HG03460 (cell line): ENCODE measurements at regions not wholly inside any gene's neighbourhood (a gene's known extent, or its start where the extent isn't known, plus 50 kb on each side); places are given as distances from the start of the nearest gene placed in this dataset.

Experiments
- ATAC-seq: cut with Tn5 transposase; IDR thresholded peaks from one replicate; pipeline ENCODE4 v1.9.1; 2021; ENCODE audit not compliant: unreplicated experiment

DNA sequence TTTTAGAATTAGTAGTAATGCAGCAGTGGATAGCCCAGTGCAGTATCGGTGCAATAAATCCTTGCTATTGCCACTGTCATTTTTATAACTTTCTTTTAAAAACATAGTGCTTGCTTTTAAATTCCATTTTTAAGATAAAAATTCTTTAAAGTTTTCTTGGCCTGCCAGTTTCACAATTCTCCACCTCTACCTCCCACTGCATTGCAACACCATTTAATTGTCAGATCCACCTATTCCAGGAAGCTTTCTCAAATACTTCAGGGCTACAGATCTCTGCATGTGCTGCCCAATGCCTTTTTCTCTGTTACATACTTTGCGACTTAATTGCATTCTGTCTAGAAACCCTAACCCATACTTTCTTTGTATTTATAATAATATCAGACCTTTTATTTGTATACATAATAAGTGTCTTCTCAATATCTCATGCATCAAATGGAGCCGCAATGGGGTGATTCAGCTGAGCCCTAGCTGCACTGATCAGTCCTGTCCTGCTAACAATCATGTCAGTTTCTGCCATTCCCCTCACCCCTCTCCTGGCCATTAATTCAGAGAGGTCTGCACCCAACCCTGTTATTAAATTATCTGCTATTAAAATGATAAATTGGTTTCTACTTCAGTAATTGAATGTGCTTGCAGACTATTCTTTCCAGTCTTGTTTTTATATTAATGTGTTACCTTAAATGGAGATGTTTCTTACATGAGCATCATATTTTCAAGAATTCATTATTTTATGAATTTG, 193.1 kb downstream of the SLIT2 start:
- no peak for ATAC-seq

DNA sequence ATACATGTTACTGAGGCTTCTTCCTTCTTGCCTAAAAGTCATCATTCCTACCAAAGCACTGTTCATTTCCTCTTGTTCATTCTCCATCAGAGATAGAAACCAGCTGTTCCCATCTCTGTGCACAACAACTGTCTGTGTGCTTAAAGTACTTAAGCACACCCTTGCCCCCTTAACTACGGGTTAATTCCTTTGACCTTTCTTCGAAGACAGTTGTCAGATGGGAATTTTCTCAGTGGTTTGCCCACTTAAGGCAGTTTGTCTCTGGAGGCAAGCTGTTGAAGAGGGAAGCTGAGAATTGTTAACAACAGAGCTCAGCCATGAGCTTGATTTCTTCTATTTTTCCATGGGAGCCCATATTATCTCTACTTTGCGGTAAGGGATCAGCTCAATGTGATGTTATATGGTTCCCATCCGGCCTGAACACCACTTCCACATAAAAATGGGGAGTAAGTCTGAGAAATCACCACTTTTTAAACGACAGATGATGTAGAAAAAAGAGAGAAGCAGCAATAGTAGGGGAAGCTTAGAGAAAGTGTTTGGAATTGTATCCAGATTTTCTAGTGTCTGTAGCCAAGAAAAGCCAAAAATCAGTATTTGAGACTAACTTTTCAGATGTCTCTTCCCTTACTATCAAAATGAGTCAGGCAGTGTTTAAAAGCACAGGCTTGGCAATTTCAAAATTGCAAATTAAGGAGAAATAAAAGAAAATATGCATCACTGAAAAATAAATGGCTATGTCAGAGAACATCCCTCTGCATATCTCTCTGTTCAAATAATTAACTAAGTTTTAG, 194.4 kb downstream of the SLIT2 start:
- no peak for ATAC-seq

DNA sequence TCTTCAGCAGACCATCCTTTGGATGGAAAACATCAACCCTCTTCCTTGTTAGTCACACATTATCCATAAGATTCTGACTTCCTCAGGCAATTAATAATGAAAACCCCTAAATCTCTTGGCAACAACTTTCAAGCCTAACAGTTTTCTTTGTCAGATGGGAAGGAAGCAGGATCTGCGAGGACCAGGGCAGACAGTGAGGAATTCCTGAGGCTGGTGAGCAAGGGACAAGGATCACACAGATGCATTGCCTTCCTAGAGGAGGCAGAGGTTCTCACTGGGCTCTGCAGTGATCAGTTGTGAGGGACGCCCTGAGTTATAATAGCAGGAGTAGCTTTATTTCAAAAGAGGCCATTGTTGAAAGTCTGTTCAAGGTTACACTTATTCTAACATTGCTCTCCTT, 195.4 kb downstream of the SLIT2 start:
- no peak for ATAC-seq

DNA sequence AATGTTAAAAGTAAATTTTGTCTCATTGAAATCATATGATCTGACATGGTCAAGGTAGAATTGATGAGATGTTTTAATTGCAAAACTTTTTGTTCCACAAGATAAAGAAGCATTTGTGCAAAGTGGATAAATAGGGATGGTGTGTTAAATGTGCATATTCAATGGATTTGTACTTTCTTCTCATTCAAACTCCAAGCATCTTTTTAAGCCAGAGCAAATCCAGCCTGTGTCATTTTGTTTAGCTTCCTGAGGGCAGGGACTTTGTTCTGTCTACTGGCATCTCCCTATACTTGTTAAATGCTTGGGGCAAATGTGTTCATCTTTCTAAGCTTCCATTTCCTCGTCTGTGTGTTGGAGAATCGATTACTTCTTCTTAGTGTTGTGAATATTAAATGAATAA, 200.3 kb downstream of the SLIT2 start:
- no peak for ATAC-seq

DNA sequence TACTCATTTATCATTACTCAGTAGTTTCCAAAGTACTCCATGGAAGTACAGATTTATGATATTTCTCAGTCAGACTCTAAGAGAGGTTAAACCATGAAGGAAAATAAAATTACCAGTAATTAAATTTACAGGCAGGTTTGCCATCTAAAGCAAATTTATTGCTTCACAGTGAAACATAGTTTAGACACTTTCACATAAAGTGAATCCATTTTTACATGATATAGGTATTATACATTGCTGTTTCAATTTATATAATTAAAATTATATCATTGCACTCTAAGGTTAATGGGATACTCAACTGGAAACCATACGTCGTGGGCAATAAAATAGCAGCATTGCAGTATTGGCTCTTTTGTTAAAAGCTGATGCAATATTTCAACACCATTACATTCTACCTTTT, 202.8 kb downstream of the SLIT2 start:
- no peak for ATAC-seq

DNA sequence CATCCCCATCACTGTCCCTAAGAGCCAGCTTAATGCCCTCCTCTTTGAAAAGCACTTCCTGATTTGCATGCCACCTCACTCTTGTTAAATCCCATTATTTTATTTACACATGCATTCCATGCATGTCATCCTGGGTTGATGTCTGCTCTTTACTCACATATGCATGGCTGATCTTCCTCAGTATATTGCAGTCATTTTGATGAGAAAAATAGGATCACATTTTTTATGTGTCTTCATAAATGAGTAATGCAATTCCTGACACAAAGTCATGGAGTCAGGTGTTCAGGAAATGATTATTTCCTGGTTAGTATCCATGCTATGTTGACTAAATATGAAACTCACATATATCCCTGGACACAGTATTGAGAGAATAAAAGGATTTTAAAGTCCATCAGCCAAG, 204.7 kb downstream of the SLIT2 start:
- ATAC-seq = no peak

DNA sequence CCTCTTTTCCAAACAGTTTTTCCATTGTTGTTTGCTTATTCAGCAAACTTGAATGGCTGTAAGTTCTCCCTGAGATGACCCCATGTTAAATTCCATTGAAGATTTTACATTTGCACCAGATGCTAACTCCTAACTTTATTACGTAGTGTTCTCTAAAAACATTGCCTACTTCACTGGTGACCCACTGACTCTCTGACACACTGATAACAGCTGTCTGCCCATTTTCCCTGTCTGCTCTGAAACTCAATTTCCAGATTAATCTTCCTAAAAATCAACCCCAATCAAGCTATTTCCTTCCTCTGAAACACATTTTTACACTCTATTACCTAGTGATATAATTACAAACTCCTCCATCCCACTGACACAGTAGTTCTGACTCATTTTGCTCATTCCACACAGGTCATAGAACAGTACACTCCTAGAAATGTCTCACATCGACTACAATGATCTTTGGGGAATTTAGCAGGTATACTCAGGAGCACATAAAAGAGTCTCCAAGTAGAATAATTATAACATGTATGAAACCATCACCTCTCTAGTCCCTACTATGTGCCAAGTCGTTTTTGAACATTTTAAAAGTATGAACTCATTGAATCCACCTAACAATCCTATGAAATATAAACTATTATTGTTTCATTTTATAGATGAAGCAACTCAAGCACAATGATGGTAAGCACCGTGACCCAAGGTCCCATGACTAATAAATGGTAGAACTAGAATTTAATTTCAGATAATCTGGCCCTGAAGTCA, 210.9 kb downstream of the SLIT2 start:
- ATAC-seq = no peak

DNA sequence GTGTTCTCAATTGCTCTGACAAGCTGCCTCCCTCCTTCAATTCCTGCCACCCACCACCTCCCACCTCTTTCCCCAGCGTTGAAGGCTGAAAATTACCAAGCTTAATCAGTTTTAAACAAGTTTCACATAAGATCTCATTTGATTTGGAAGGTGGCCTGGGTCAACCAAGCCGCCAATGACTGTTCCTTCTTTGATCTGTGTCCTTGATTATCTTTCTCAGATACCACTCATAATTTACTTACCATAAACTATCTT, 211.4 kb downstream of the SLIT2 start:
- ATAC-seq = no peak

DNA sequence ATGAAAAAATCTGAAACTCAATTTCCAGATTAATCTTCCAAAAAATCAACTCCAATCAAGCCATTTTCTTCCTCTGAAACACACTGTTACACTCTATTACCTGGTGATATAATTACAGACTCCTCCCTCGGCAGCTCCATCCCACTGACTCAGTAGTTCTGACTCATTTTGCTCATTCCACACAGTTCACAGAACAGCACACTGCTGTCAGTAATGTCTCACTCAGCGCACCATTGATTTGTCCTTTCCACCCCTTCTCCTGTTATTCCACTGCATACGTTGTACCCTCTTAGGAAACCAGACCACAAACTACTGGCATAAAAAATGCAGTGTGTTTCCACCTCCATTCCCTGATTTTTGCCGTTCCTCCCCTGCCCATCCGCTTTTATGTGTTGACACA, 212.7 kb downstream of the SLIT2 start:
- no peak for ATAC-seq

DNA sequence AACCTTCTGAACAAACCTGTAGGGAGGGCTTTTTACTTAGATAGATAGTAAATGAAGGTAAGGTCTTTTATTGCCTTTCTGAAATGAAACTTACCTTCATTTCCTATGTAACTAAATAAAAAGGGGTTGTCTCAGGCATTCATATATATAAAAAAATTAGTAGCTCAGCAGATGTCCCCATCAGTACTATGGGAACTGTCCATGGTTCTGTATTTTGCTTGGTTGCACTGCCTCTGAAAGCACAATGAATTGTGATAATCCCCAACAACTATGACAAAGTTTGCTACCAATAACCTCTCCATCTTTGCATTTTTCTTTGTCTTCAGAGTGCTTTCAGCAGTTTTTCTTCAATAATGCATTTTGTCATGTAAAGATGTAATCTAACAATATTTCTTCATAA, 222.4 kb downstream of the SLIT2 start:
- ATAC-seq = no peak

DNA sequence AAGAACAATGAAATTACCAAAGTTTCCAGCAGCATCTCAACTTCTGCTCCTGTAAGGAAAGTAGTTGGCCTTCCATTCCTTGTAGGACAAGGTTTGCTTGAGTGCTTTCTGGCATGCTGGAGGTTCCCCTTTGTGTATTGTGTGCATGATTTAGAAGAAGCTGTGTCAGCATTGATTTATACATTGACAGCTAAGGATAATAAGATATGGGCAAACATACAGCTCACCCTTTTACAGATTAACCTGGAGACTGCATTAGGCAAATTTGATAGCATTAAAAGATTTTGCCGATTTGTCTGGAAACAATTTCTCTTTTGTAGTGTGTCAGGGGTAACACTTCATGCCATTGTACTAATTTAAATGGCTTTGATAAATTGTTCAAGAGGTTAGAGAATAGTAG, 221.8 kb upstream of the PACRGL start:
- no peak for ATAC-seq

DNA sequence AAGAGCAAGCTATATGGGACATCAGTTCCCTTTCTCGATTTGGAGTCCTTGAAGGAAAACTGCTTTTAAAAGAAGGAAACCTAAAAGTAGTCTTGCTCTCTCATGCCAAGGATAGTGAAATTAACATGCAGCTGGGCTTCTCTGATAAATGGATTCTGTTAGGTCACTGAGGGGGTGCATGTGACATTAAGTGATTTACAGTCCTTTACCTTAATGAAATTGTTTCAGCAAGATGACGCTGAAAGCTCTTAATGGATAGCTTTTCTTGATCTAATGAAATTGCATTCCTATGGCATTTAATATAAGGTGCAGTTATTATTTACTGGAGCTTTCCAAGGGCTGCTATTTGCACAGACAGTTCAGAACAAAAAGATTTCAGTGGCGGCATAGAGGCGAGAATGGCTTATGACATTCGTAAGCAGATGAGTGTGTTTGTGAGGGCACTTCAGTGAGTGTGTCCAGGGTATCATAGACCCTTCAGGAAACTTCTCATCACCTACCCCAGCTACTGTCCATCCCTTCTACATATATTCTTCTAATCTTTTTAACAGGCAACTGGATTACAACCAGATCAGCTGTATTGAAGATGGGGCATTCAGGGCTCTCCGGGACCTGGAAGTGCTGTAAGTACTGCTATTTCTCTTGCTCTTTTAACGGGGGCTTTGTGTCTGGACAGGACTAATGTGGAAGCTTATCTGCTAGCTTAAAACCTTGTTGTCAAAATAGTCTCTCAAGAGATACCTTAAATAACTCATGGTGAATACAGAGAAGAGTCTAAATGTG, 219.9 kb upstream of the PACRGL start:
- no peak for ATAC-seq

DNA sequence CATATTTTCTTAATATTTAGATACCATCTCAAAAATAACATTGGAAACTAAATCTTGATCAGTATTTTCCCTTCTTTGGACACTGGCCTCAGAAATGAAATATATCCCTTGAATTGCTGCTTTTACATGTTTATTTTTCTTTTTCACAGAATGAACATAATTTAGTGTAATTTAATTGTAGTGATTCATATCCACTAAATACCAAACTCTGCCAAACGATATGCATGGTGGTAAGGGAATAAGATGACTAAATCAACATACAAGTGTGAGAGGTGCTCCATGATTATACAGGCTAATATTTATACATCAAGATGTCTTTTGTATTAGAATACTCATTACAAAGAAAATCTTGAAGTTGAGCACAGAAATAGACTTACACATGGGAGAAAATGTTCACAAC, 216.8 kb upstream of the PACRGL start:
- no peak for ATAC-seq

DNA sequence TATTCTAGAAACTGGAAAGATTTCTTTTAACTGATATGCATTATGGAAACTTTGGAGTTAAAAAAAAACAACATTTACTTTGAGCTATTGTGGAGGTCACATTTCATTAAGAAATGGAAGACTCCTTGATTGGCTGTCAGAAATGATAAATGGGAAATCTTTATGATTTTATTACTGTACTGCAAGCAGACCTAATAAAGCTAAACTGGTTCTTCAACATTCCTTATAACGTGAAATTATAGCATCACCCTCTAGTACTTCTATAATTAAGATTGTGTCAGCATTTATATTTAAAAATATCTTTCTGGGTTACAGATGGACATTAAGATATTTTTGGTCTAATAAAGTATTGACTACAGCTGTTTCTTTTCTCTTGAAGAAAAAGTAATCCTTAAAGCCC, 213.8 kb upstream of the PACRGL start:
- ATAC-seq = no peak

DNA sequence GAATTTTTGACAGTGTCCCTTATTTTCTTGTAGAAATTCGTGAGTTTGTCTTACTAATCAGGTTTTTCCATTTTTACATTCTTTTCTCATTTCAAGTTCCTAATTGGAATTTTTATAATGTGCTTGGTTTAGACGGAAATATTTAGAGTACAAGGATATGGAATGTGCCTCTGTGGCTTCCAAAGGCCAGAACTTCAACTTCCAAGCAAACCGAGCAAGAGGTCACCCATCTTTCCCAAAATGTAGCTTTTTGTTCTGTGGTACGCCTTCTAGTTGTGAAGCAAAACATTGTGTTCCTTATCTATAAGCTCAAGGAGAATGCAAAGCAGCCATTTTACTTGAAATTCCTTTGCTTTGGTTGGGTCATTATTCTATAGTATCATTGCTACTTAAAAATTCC, 212.8 kb upstream of the PACRGL start:
- no peak for ATAC-seq

DNA sequence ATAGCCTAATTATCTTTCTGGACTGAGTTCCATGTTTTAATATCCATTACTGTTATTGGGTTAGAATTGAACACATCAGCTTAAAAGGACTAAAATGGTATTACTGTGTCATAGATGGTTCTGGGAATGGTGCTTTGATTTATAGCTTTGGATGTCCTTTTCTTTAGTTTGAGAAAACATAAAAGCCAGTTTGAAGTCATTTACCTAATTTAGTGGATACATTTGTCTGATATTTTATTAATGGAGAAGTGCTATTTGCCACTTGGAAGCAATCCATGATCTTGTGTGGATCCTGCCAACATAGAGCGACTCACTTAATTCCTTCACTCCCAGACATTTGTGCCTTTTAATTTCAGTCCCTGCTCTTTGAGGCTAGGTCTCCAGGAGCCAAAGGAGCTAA, 212.4 kb upstream of the PACRGL start:
- ATAC-seq = no peak

DNA sequence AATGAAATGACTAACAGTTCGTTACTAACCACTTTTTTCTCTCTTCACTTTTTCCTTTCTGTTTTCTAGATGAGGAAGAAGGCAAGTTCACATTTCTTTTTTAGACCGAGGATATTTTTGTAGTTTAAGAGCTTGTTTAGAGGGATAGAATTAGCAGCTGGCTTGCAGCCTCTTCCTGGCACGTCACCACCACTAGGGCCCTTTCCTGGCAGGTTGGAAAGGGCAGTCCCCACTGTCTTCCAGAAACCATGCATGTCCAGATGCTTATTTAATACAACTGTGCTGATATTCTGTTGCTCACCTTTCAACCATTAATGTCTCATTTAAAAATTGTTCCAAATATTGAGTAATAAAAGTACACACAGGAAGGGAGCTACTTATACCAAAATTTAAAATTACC, 209.5 kb upstream of the PACRGL start:
- no peak for ATAC-seq

DNA sequence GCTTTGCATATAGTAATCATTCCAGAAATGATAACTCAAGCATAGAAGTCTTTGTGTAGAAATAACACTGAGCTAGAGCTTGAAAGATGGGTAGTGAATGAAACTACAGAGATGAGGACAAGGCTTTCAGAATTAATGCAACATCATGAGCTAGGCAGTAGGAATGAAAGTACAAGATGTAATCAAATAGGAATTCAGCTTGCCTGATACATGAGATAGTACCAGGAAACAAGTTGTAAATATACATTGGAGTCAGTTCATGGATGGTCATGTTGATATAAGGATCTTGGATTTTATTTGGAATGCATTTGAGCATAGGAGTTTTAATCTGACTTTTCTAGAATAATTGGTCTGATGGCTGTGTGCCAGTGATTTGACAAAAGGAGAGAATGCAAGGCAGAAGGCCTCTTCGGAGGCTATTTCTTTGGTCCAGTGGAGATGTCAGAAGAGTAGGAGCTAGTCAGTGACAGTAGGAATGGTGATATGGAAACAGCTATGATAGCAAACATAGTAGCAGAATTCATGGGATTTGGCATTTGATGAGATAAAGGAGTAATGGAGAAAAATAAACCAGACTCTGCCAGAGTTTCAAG, 206.4 kb upstream of the PACRGL start:
- ATAC-seq = no peak

DNA sequence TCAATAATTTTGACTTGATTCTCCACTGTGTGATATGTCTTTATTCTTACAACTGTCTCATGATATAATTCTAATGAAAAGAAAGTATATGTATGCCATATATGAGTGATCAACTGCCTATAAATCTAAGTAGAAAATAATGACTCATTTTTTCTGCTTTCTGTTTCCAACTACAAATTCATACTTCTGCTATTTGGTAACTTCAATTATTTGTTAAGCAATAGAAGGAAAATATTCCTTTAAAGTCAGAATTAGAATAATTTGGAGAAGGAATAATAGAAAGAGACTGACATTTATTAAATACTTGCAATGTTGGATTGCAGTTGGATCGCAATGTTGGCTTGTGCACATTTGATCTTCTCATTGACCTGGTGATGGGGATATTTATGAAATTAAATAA, 204.2 kb upstream of the PACRGL start:
- no peak for ATAC-seq

DNA sequence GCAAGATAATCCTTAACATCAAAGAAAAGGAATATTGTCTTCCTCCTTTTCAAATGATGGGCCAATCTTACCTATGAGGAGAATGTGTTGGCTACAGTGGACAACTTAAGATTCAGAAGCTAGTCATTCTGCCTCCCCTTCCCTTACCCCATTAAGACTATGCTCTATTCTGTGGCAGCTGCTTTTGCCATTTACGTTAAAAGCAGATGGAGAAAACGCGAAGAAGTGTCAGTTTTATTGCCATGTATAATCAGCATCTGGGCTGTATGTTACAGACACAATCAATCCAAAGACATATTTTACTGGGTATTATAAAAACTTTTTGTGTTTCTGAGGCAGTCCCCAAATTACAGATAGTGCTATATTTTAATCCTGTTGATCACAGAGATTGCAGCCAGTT, 196.1 kb upstream of the PACRGL start:
- no peak for ATAC-seq

DNA sequence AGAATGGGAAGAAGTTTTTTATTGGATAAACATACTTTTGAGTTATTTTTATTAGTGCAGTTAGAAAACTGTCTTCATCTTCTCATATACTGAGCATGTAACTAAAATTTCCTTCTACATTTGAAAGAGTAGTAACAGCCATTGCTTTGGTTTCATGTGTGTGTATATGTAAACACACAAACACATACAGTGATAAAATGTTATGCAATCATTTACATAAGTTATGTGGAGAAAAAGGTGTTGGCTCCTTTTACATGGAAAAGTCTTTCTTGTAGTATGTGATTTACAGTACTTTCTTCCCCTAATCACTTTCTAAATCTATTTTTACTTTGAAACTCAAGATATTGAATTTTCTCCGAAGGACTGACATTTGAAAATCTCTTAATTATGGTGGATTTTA, 194.3 kb upstream of the PACRGL start:
- no peak for ATAC-seq
